H1 (cell line): ENCODE measurements at regions not wholly inside any gene's neighbourhood (a gene's known extent, or its start where the extent isn't known, plus 50 kb on each side); places are given as distances from the start of the nearest gene placed in this dataset.

Experiments used
- CHD7 ChIP-seq: fragments of 300-600 bp; sonication (generic); IDR thresholded peaks from 2 replicates; pipeline ENCODE4 v1.7.1; 2012; ENCODE audit warnings: low read length, moderate library complexity, mild to moderate bottlenecking, inconsistent platforms; ENCODE audit not compliant: insufficient replicate concordance
- RAD21 ChIP-seq, 2 experiments: IDR thresholded peaks in 1 of 2; conservative IDR thresholded peaks in 1 of 2; 2 replicates each; pipeline ENCODE4 v1.6.1; 2011; ENCODE audit warnings: low read depth in 2 of 2, low read length in 2 of 2, improper control_type of control experiment in 1 of 2, inconsistent platforms in 1 of 2, mild to moderate bottlenecking in 1 of 2, moderate library complexity in 1 of 2
- SIRT6 ChIP-seq: IDR thresholded peaks from one replicate; pipeline ENCODE4 v1.7.1; 2012; ENCODE audit warnings: low read length, inconsistent platforms

- TF ChIP-seq CHD7 (no peak), SIRT6 (no peak), RAD21 (IDR thresholded peaks at IDR 0.05 in 1 of 2, conservative IDR thresholded peaks at IDR 0.05 in 1 of 2; ENCODE audit: low read depth in 2 of 2, low read length in 2 of 2) (no peak)
Observed at GRCh38 chr7:156383526-156383925, 257.0 kb upstream of the RNF32 start (continued).
